ENCODE measurements at regions not wholly inside any gene's neighbourhood (a gene's known extent, or its start where the extent isn't known, plus 50 kb on each side); places are given as distances from the start of the nearest gene placed in this dataset.

GRCh38 chr6:27565839-27566779 is 93.2 kb upstream of the ZNF184 start:
- Histone ChIP-seq H3K4me3 (ENCODE audit: insufficient read depth, low read depth, low read length) (no peak overlapping the region), H3K79me1 (ENCODE audit: low read depth in 1 of 2, low read length in 2 of 2) (no peaks in the 10 kb centered on the region), H2AFZ (replicated peaks; ENCODE audit: low read length, poor library complexity) (peak overlapping the region; percentile 6), H2BK5ac (ENCODE audit: low read depth, low read length, poor library complexity, severe bottlenecking) (no peak overlapping the region), H3K9me3 (ENCODE audit: control insufficient read depth, insufficient read depth, low read length) (no peaks in the 10 kb centered on the region), H4K20me1 (ENCODE audit: insufficient read depth, low read length) (no peaks in the 10 kb centered on the region), H2BK20ac (ENCODE audit: low read depth, low read length) (no peak overlapping the region), H2BK15ac (ENCODE audit: low read depth, low read length) (no peak overlapping the region), H2AK5ac (ENCODE audit: low read depth, low read length) (no peak overlapping the region), H3K4me1 (ENCODE audit: control insufficient read depth, insufficient read depth, low read length) (no peaks in the 10 kb centered on the region), H3K4ac (ENCODE audit: low read depth, low read length) (no peak overlapping the region), H3K23ac (ENCODE audit: low read depth, low read length) (no peak overlapping the region), H3K27ac (ENCODE audit: insufficient read depth, low read length) (no peak overlapping the region), H2AK9ac (replicated peaks; ENCODE audit: low read depth, low read length, poor library complexity) (no peak overlapping the region), H3K56ac (ENCODE audit: extremely low read depth, insufficient read depth, low read length) (no peak overlapping the region), H3K36me3 (ENCODE audit: control insufficient read depth, insufficient read depth, low read length) (no peaks in the 10 kb centered on the region), H3K27me3 (ENCODE audit: control insufficient read depth, insufficient read depth, low read length) (peaks cover 6% of the 10 kb centered on the region; the same call in 1 of the 2 replicates), H4K91ac (ENCODE audit: insufficient read depth, low read depth, low read length) (no peak overlapping the region), H3K18ac (ENCODE audit: low read depth, low read length) (no peak overlapping the region), H2BK120ac (ENCODE audit: low read depth, low read length) (no peak overlapping the region), H3K4me2 (ENCODE audit: low read depth, low read length) (no peak overlapping the region), H4K5ac (ENCODE audit: low read depth, low read length) (no peak overlapping the region), H3K9ac (ENCODE audit: low read depth, low read length) (no peak overlapping the region), H4K8ac (ENCODE audit: low read depth in 2 of 2, low read length in 2 of 2) (no peak overlapping the region), H3K9me1 (ENCODE audit: insufficient read depth, low read length) (no peaks in the 10 kb centered on the region), H3K14ac (replicated peaks; ENCODE audit: low read depth, low read length) (no peak overlapping the region)
- dilution Hi-C loops (cut with HindIII; ENCODE audit: low sequenced_read_pairs, unreplicated experiment) = no loop called here
- POLR2A ChIA-PET (ENCODE audit: unreplicated experiment) = no interaction called here
- in situ Hi-C loops (cut with MboI; ENCODE audit: low sequenced_read_pairs) = no loop called here
- no TSS peak for BruUV-seq (replicated peaks)
- CTCF ChIA-PET = no interaction called here
- ATAC-seq (ENCODE audit: low read depth) = no peak
- intact Hi-C loops (cut with micrococcal nuclease) = no loop called here
- no peak for DNase-seq
- 9% methylated on average over 9 of the region's 41 CpGs; no CpG with 5 or more reads in 1 of the 2 experiments for whole genome bisulfite sequencing, 2 experiments (ENCODE audit: extremely low coverage in 2 of 2, insufficient read length in 1 of 2)
- no peak for TF ChIP-seq USF2 (IDR thresholded peaks at IDR 0.05; ENCODE audit: low read depth, low read length)
- no peak for TF ChIP-seq MAFK (IDR thresholded peaks at IDR 0.05; ENCODE audit: low read depth, low read length)
- TF ChIP-seq NFE2L2 (IDR thresholded peaks at IDR 0.05; ENCODE audit: low read depth, low read length) = no peak
- no peak for TF ChIP-seq CEBPB (IDR thresholded peaks at IDR 0.05; ENCODE audit: low read depth, low read length)
- TF ChIP-seq CHD1 (IDR thresholded peaks at IDR 0.05; ENCODE audit: low read depth, low read length) = no peak
- no peak for TF ChIP-seq RFX5 (IDR thresholded peaks at IDR 0.05; ENCODE audit: low read depth, low read length)
- TF ChIP-seq RCOR1 (IDR thresholded peaks at IDR 0.05; ENCODE audit: insufficient replicate concordance, low read length) = no peak
- no peak for TF ChIP-seq FOS (IDR thresholded peaks at IDR 0.05; ENCODE audit: low read depth, low read length)
- TF ChIP-seq ELK1 (IDR thresholded peaks at IDR 0.05; ENCODE audit: borderline replicate concordance, low read depth, low read length) = no peak
- TF ChIP-seq RAD21 (IDR thresholded peaks at IDR 0.05; ENCODE audit: low read length) = no peak
- no peak for TF ChIP-seq SMC3 (IDR thresholded peaks at IDR 0.05; ENCODE audit: low read depth, low read length)
- TF ChIP-seq CTCF (conservative IDR thresholded peaks at IDR 0.05; ENCODE audit: low read depth, low read length) = no peak
- TF ChIP-seq POLR2A (IDR thresholded peaks at IDR 0.05; ENCODE audit: low read depth, low read length) = no peak
- TF ChIP-seq MAZ (IDR thresholded peaks at IDR 0.05; ENCODE audit: borderline replicate concordance, low read depth, low read length) = no peak
- TF ChIP-seq MXI1 (IDR thresholded peaks at IDR 0.05; ENCODE audit: borderline replicate concordance, low read depth, low read length) = no peak

All from IMR-90 (cell line).